Superior temporal gyrus (tissue), 1 donor: ENCODE measurements at regions not wholly inside any gene's neighbourhood (a gene's known extent, or its start where the extent isn't known, plus 50 kb on each side); places are given as distances from the start of the nearest gene placed in this dataset.
"Not testable (repeated sequence)": the region's sequence is repeated elsewhere in the genome, so short reads cannot be mapped to it uniquely, and the experiment has no call there.

Source experiments
- DNase-seq: peaks from one replicate; pipeline ENCODE4 v3.0.0-alpha.2; 2016; ENCODE audit errors: extremely low spot score

DNA sequence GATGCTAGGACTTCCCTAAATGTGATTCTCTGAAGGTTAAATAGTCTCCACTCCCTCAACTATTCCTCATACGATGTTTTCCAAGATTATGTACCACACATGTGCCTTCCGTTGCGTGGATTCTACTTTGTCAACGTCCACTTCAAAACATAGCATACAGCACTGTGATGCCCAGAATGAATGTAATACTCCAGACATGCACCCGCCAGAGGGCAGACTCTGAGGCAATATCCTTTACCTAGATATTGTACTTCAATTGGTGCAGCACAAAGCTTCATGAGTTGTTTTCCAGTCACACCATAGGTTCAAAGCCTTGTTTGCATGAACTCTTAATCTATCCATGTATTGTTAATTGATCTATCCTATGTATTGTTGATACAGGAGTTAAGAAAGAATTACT, 201.0 kb upstream of the NABP1 start:
- DNase-seq = no peak

DNA sequence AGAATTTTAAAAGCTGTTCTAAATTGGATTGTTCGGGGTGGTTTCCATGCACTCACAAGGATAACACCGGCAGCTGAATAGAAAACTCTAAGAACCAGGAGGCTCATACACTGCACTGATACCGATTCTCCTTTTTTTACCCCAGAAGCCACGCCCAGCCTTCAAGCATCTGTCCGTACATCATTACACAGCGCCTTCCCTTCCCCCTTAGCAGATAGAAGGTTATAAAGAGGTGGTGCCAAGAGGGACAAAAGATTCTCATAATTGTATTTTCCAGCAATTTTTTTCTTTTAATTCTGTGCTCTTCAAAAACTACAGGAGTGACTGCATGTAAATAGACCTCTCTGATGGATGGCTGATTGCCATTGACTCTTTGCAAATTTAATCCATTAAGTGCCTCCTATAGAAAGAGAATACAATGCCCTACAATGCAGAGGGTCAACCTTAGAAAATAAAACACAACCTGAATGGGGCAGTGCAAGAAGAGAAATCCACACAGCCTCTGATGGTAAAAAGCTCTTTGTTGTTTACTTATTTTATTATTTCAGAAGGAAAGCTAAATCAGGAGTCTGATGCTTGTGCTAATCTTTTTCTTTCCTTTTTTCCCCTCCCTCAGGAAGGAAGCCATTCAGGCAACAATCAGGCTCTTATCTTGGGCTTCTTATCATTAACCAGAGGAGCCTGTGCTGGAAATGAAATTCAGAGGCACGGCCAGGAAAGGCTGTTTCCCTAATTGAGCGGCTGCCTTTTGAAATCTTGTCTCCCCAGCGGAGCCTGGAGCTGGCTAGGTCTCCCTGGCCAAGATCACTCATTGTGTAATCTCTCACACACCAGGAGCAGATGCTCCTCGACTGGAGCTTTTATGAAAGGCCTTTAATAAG, 198.9 kb upstream of the NABP1 start:
- no peak for DNase-seq

DNA sequence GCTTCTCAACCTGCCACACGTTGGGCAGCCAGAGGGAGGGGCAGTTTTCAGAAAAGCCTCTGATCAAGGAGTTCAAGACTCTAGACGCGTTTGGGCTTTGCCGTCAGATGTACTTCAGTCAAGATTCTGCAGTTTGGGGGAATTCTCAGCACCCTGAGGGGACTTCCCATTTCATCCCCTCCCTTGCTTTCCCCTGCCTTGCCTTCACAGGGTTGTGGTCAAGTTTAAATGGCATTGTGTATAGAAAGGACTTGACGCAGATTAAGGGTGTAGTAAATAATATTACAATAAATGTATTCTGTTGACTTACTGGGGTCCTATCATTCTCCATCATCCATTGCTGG, 198.3 kb upstream of the NABP1 start:
- no peak for DNase-seq

- no peak for DNase-seq
Measured at GRCh38 chr2:191481305-191482070, 196.4 kb upstream of the NABP1 start.

- no peak for DNase-seq
Measured at GRCh38 chr2:191483117-191483516, 194.8 kb upstream of the NABP1 start.

GRCh38 chr2:191486584-191487320, 191.2 kb upstream of the NABP1 start:
- no peak for DNase-seq

GRCh38 chr2:191488135-191488534, 189.8 kb upstream of the NABP1 start:
- no peak for DNase-seq

- no peak for DNase-seq
Measured at GRCh38 chr2:191489177-191489576, 188.8 kb upstream of the NABP1 start.

DNA sequence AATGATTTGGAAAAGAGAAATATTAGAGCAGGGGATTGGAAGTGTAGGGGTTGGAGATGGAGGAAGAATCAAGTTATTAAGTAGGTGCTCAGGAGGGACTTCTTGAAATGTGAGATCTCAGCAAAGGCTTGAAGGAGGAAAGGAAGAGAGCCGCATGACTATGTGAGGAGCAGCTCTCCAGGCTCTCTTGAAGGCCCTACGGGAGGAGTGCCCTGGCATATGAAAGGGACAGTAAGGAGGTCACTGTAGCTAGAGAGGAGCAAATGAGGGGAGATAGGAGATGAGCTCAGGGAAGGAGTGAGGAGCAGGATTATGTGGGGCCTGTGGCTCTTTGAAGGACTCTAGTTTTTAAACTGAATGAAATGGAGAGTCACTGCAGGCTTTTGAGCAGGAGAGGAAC, 181.1 kb upstream of the NABP1 start:
- DNase-seq = no peak

- no peak for DNase-seq
Measured at GRCh38 chr2:191497822-191498221, 180.1 kb upstream of the NABP1 start.

- no peak for DNase-seq
Measured at GRCh38 chr2:191499050-191499449, 178.9 kb upstream of the NABP1 start.

DNA sequence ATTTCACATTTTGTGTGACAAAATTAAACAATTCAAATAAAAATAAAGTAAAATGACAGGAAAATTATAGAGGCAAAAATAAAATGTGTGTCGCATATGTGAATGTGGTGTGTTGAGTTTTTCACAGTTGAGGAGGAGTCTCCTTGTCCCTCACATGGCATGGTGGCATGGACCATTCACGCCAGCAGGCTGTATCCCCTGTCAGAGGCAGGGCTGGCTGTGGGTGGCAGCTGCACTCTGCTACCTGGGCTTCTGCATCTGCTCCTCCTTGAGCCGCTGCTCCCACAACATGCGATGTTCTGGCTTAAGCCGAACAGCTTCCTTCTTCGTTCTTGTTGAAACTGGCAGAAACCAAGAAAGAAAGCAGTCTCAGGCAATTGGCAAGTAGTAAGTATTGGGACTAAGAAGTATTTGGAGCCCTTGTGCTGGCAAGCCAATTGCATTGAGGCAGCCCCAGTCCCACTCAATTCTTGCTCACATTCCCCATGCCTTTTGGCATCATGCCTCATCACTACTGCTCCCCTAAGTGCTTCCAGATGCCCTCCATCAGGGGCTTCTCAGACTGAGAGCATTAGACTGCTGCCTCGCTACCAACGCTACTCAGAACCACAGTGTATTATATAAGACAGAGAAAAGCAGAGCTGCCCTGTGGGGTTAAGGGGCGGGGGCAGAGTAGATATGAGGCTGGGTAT, 177.9 kb upstream of the NABP1 start:
- DNase-seq = no peak

DNA sequence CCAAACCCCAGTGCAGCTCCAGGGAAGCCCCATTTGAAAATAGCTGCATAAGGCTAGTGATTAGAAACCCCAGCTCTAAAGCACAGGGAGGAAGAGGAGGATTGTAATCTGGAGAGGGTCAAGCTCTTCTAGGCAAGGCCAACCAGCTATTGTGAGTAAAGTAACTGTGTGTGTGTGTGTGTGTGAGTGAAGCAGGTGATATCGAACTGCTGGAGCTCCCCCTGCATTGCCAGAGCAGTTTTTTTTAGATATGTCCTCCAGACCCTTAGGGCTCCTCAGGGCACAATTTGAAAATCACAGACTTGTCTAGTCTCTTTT, 177.4 kb upstream of the NABP1 start:
- no peak for DNase-seq

- DNase-seq = no peak
Measured at GRCh38 chr2:191500884-191501560, 176.9 kb upstream of the NABP1 start.

DNA sequence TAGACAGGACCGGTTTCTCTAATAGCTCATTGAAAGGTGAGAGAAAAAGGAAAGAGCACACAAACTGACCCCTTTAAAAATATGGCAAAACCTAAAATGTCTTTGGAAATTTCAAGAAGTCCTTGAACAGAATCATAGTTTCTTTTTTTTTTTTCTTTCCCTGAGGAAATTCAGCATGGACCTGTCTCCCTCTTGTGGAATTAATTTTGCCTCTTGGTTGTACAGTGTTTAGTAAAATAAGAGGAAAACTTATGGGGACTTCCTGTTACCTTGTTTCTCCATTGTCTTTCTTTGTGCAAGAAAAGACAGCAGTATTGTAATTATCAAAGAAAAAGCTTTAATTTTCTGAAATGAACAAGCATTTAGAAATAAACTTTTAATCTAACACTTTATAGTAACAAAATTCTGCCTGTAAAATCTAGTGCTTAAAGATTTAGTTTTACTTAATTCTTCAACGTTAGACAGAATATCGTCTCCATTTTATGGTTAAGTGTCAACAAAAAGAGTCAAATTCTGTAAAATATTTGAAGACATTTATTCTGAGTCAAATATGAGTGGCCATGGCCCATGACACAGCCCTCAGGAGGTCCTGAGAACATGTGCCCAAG, 176.3 kb upstream of the NABP1 start:
- DNase-seq = peak; percentile 70

- DNase-seq = no peak
Measured at GRCh38 chr2:191506515-191506914, 171.4 kb upstream of the NABP1 start.

- not testable (repeated sequence) for DNase-seq
Measured at GRCh38 chr2:191507252-191507853, 170.6 kb upstream of the NABP1 start.

- no peak for DNase-seq
Measured at GRCh38 chr2:191508738-191509137, 169.2 kb upstream of the NABP1 start.

- DNase-seq = no peak
Measured at GRCh38 chr2:191512216-191512835, 165.6 kb upstream of the NABP1 start.

DNA sequence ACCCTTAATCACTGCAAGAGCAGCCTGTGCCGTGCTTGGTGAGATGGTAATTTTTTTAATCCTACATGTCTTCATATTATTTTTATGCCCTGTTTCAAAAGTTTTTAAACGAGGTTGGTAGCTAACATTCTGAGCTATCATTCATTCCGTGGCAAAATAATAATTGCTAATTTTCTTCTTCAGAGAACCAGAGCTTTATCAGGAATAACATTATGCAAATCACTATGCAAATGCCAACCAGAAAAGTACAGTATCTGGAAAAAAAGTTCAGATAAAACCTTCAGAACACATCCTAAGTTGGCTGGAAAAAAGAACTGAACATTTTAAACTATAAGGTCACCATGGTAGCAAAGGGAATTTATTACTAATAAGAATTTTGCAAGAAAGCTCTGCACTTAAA, 165.1 kb upstream of the NABP1 start:
- no peak for DNase-seq
